HCT116 (cell line): ENCODE measurements at regions not wholly inside any gene's neighbourhood (a gene's known extent, or its start where the extent isn't known, plus 50 kb on each side); places are given as distances from the start of the nearest gene placed in this dataset.

Experiments
- ATAC-seq: fragments of 200-7000 bp; cut with Tn5 transposase; 2 replicates; pipeline ENCODE4 v1.9.1; 2020; ENCODE audit warnings: mild to moderate bottlenecking, moderate library complexity
- BruUV-seq: library from RNA; stranded (reverse); fragments of 400-500 nt; replicated peaks from 2 replicates; lab custom pipeline; 2021; lab: Mats Ljungman, UMichigan
- CTCF ChIA-PET: fragments of 300-600 bp; sonication (Branson Sonifier 250); formaldehyde crosslinking; loops from one replicate; lab custom pipeline; 2021; ENCODE audit warnings: antibody characterized with exemption; lab: Charles Lee
- POLR2A ChIA-PET: fragments of 300-600, 350-600 bp; sonication (Branson Sonifier 250); formaldehyde crosslinking; loops from one replicate; lab custom pipeline; 2021; ENCODE audit warnings: antibody characterized with exemption; lab: Charles Lee
- RAD21 ChIA-PET, 2 experiments: fragments of 300-600 bp; sonication (Branson Sonifier 250); formaldehyde crosslinking; loops; one replicate each; lab custom pipeline; 2023; ENCODE audit warnings: low total read pairs in 2 of 2; ENCODE audit not compliant: uncharacterized antibody in 2 of 2, unreplicated experiment in 2 of 2, low non-redundant PET in 1 of 2; lab: Charles Lee
- DNase-seq: peaks from one replicate; pipeline ENCODE4 v3.0.0-alpha.2; 2010; ENCODE audit warnings: low read depth, low spot score
- H2AFZ ChIP-seq: fragments of 200-600 bp; shearing (Covaris generic), sonication (generic); 2 replicates; pipeline ENCODE4 v1.6.1; 2017; ENCODE audit warnings: low read depth, mixed run types, mixed read lengths, antibody characterized with exemption, low read length; ENCODE audit not compliant: poor library complexity, severe bottlenecking
- H3K27ac ChIP-seq: 2 replicates; pipeline ENCODE4 v1.5.1; 2012; ENCODE audit warnings: low read depth, low read length
- H3K27me3 ChIP-seq: fragments of 200-600 bp; sonication (generic); 2 replicates; pipeline ENCODE4 v1.6.1; 2016; ENCODE audit warnings: mixed run types, low read length, mixed read lengths; ENCODE audit not compliant: insufficient read depth
- H3K36me3 ChIP-seq, 2 experiments: fragments of 200-500 bp in 1 of 2; fragments of 200-600 bp in 1 of 2; sonication (Bioruptor generic) in 1 of 2; sonication (generic) in 1 of 2; 2 replicates each; pipeline versions ENCODE4 v1.5.1 to v1.6.1; 2014 to 2016; ENCODE audit warnings: low read length in 2 of 2, inconsistent platforms in 1 of 2, mixed read lengths in 1 of 2, mixed run types in 1 of 2; ENCODE audit not compliant: insufficient read depth in 2 of 2, control insufficient read depth in 1 of 2
- H3K4me1 ChIP-seq, 2 experiments: fragments of 200-600 bp in 1 of 2; sonication (generic) in 1 of 2; 2 replicates each; pipeline versions ENCODE4 v1.5.1 to v1.6.1; 2012 to 2017; ENCODE audit warnings: low read length in 2 of 2, inconsistent platforms in 1 of 2, mild to moderate bottlenecking in 1 of 2, mixed read lengths in 1 of 2, mixed run types in 1 of 2, moderate library complexity in 1 of 2; ENCODE audit not compliant: insufficient read depth in 2 of 2, control insufficient read depth in 1 of 2
- H3K4me2 ChIP-seq: fragments of 200-600 bp; sonication (generic); 2 replicates; pipeline ENCODE4 v1.6.1; 2017; ENCODE audit warnings: mixed run types, low read length, mixed read lengths
- H3K4me3 ChIP-seq, 2 experiments: fragments of 200-600 bp in 1 of 2; sonication (generic) in 1 of 2; replicated peaks in 1 of 2; 2 replicates each; pipeline ENCODE4 v1.5.1; 2011 to 2016; ENCODE audit warnings: low read length in 2 of 2, control low read depth in 1 of 2, low read depth in 1 of 2, mild to moderate bottlenecking in 1 of 2, mixed read lengths in 1 of 2, mixed run types in 1 of 2
- H3K79me2 ChIP-seq: fragments of 200-600 bp; sonication (generic); 2 replicates; pipeline ENCODE4 v1.6.1; 2017; ENCODE audit warnings: mild to moderate bottlenecking, mixed run types, low read length, moderate library complexity, mixed read lengths; ENCODE audit not compliant: insufficient read depth
- H3K9ac ChIP-seq: fragments of 200-600 bp; sonication (generic); 2 replicates; pipeline ENCODE4 v1.6.1; 2016; ENCODE audit warnings: low read length, mixed read lengths
- H3K9me2 ChIP-seq: fragments of 200-600 bp; sonication (generic), shearing (Covaris generic); 2 replicates; pipeline ENCODE4 v1.6.1; 2017; ENCODE audit warnings: mixed run types, mild to moderate bottlenecking, moderate library complexity; ENCODE audit not compliant: insufficient read depth
- H3K9me3 ChIP-seq, 2 experiments: fragments of 200-500 bp in 1 of 2; fragments of 200-600 bp in 1 of 2; sonication (Bioruptor generic) in 1 of 2; sonication (generic) in 1 of 2; 2 replicates each; pipeline ENCODE4 v1.6.1; 2014 to 2017; ENCODE audit warnings: low read length in 2 of 2, mixed read lengths in 2 of 2, inconsistent platforms in 1 of 2, low read depth in 1 of 2, mild to moderate bottlenecking in 1 of 2, mixed run types in 1 of 2, moderate library complexity in 1 of 2; ENCODE audit not compliant: control insufficient read depth in 1 of 2, insufficient read depth in 1 of 2
- H4K20me1 ChIP-seq: fragments of 200-600 bp; sonication (generic), shearing (Covaris generic); 2 replicates; pipeline ENCODE4 v1.6.1; 2017; ENCODE audit warnings: mixed run types, mild to moderate bottlenecking, moderate library complexity; ENCODE audit not compliant: insufficient read depth
- ATF3 ChIP-seq: IDR thresholded peaks from 2 replicates; pipeline ENCODE4 v1.6.1; 2012
- CBX3 ChIP-seq: IDR thresholded peaks from 2 replicates; pipeline ENCODE4 v1.6.1; 2012; ENCODE audit warnings: low read depth
- CEBPB ChIP-seq: IDR thresholded peaks from 2 replicates; pipeline ENCODE4 v1.6.1; 2012; ENCODE audit warnings: low read depth
- CTCF ChIP-seq, 3 experiments: fragments of 200-600 bp in 1 of 3; sonication (generic) in 1 of 3; IDR thresholded peaks in 2 of 3; conservative IDR thresholded peaks in 1 of 3; 2 replicates each; pipeline ENCODE4 v1.5.1; 2012 to 2017; ENCODE audit warnings: low read depth in 2 of 3, low read length in 2 of 3, antibody characterized with exemption in 1 of 3, borderline replicate concordance in 1 of 3, control low read depth in 1 of 3, mild to moderate bottlenecking in 1 of 3, mixed read lengths in 1 of 3, mixed run types in 1 of 3, moderate library complexity in 1 of 3; ENCODE audit not compliant: insufficient read depth in 1 of 3
- EGR1 ChIP-seq: IDR thresholded peaks from 2 replicates; pipeline ENCODE4 v1.6.1; 2012; ENCODE audit warnings: low read depth
- ELF1 ChIP-seq: IDR thresholded peaks from 2 replicates; pipeline ENCODE4 v1.6.1; 2012; ENCODE audit warnings: low read depth, borderline replicate concordance
- EZH2phosphoT487 ChIP-seq: fragments of 200-600 bp; IDR thresholded peaks from 2 replicates; pipeline ENCODE4 v1.6.1; 2018; ENCODE audit warnings: antibody characterized with exemption, borderline replicate concordance
- FOSL1 ChIP-seq: IDR thresholded peaks from 2 replicates; pipeline ENCODE4 v1.6.1; 2012; ENCODE audit warnings: low read depth
- JUND ChIP-seq: IDR thresholded peaks from 2 replicates; pipeline ENCODE4 v1.6.1; 2012
- MAX ChIP-seq: IDR thresholded peaks from 2 replicates; pipeline ENCODE4 v1.6.1; 2012
- POLR2A ChIP-seq: IDR thresholded peaks from 2 replicates; pipeline ENCODE4 v1.7.0; 2011; ENCODE audit warnings: borderline replicate concordance; ENCODE audit not compliant: insufficient read depth, insufficient read length; ENCODE audit errors: extremely low read depth
- POLR2AphosphoS5 ChIP-seq: IDR thresholded peaks from 2 replicates; pipeline ENCODE4 v1.6.1; 2011; ENCODE audit warnings: mild to moderate bottlenecking, low read depth, low read length, moderate library complexity
- RAD21 ChIP-seq: IDR thresholded peaks from 2 replicates; pipeline ENCODE4 v1.6.1; 2012; ENCODE audit warnings: low read depth, mild to moderate bottlenecking
- SIN3A ChIP-seq: IDR thresholded peaks from 2 replicates; pipeline ENCODE4 v1.6.1; 2012; ENCODE audit warnings: low read depth
- SRF ChIP-seq: IDR thresholded peaks from 2 replicates; pipeline ENCODE4 v1.6.1; 2012; ENCODE audit warnings: low read depth
- TCF7L2 ChIP-seq: IDR thresholded peaks from 2 replicates; pipeline ENCODE4 v1.7.0; 2011; ENCODE audit warnings: borderline replicate concordance, inconsistent platforms; ENCODE audit not compliant: insufficient read depth, insufficient read length; ENCODE audit errors: extremely low read depth
- YY1 ChIP-seq: IDR thresholded peaks from 2 replicates; pipeline ENCODE4 v1.6.1; 2011; ENCODE audit warnings: low read length, low read depth, moderate library complexity, mild to moderate bottlenecking; ENCODE audit not compliant: insufficient replicate concordance; ENCODE audit errors: extremely low read depth
- ZFX ChIP-seq: fragments of 450-650 bp; IDR thresholded peaks from 2 replicates; pipeline ENCODE4 v1.6.1; 2017
- ZNF274 ChIP-seq: fragments of 200-500 bp; sonication (Bioruptor generic); IDR thresholded peaks from 2 replicates; pipeline ENCODE4 v1.6.1; 2014; ENCODE audit warnings: mild to moderate bottlenecking, low read depth, low read length, inconsistent platforms
- intact Hi-C: fragments of 100-400 bp; cut with micrococcal nuclease; formaldehyde crosslinking; loops from 2 replicates; pipeline ENCODE4 v1.10.0; 2022

GRCh38 chr10:111504376-111504775, 427.5 kb downstream of the ADRA2A start:
- no peak overlapping the region for H3K4me3 ChIP-seq
- no peaks in the 10 kb centered on the region for H3K79me2 ChIP-seq
- ChIA-PET CTCF (no interaction called here), POLR2A (no interaction called here), RAD21 (no interaction called here)
- no peak for DNase-seq
- BruUV-seq, result no TSS peak
- H3K9me3 ChIP-seq, result no peaks in the 10 kb centered on the region
- H3K27ac ChIP-seq, result no peak overlapping the region
- H3K4me2 ChIP-seq, result no peak overlapping the region
- H3K4me1 ChIP-seq, result no peaks in the 10 kb centered on the region
- no peak overlapping the region for H2AFZ ChIP-seq
- H3K36me3 ChIP-seq, result no peaks in the 10 kb centered on the region
- no peak for ATAC-seq
- no peaks in the 10 kb centered on the region for H3K27me3 ChIP-seq
- no peak overlapping the region for H3K9ac ChIP-seq
- H3K9me2 ChIP-seq, result no peaks in the 10 kb centered on the region
- intact Hi-C loops, result no loop called here
- no peaks in the 10 kb centered on the region for H4K20me1 ChIP-seq
- TF ChIP-seq POLR2A (no peak), YY1 (no peak), ZFX (no peak), MAX (no peak), ELF1 (no peak), CEBPB (no peak), ATF3 (no peak), SRF (no peak), POLR2AphosphoS5 (no peak), JUND (no peak), EGR1 (no peak)

GRCh38 chr10:111506266-111507034, 429.6 kb downstream of the ADRA2A start:
- no peaks in the 10 kb centered on the region for H3K4me1 ChIP-seq
- RAD21 ChIA-PET, result no interaction called here
- no peak overlapping the region for H3K9ac ChIP-seq
- no peak overlapping the region for H3K4me2 ChIP-seq
- BruUV-seq, result no TSS peak
- DNase-seq (no peak), ATAC-seq (no peak)
- CTCF ChIA-PET, result no interaction called here
- H3K9me3 ChIP-seq, result no peaks in the 10 kb centered on the region
- H3K9me2 ChIP-seq, result no peaks in the 10 kb centered on the region
- H3K4me3 ChIP-seq, result no peak overlapping the region
- no peaks in the 10 kb centered on the region for H3K36me3 ChIP-seq
- H2AFZ ChIP-seq, result no peak overlapping the region
- H4K20me1 ChIP-seq, result no peaks in the 10 kb centered on the region
- no peaks in the 10 kb centered on the region for H3K79me2 ChIP-seq
- POLR2A ChIA-PET, result no interaction called here
- 0 out of 2 replicates have a peak, but pooled peaks cover 1% of the 10 kb centered on the region for H3K27me3 ChIP-seq
- no peak overlapping the region for H3K27ac ChIP-seq
- intact Hi-C loops, result no loop called here
- TF ChIP-seq EZH2phosphoT487 (no peak), ELF1 (no peak), ZFX (no peak), SRF (no peak), FOSL1 (no peak), ATF3 (no peak), POLR2AphosphoS5 (no peak), EGR1 (no peak), SIN3A (no peak), CTCF (IDR thresholded peaks at IDR 0.05 in 2 of 3, conservative IDR thresholded peaks at IDR 0.05 in 1 of 3; ENCODE audit: borderline replicate concordance in 1 of 3, insufficient read depth in 1 of 3, low read depth in 2 of 3, low read length in 2 of 3) (no peak), TCF7L2 (no peak), MAX (no peak), CBX3 (no peak), RAD21 (no peak), ZNF274 (no peak)
